ENCODE measurements at regions not wholly inside any gene's neighbourhood (a gene's known extent, or its start where the extent isn't known, plus 50 kb on each side); places are given as distances from the start of the nearest gene placed in this dataset.

DNA sequence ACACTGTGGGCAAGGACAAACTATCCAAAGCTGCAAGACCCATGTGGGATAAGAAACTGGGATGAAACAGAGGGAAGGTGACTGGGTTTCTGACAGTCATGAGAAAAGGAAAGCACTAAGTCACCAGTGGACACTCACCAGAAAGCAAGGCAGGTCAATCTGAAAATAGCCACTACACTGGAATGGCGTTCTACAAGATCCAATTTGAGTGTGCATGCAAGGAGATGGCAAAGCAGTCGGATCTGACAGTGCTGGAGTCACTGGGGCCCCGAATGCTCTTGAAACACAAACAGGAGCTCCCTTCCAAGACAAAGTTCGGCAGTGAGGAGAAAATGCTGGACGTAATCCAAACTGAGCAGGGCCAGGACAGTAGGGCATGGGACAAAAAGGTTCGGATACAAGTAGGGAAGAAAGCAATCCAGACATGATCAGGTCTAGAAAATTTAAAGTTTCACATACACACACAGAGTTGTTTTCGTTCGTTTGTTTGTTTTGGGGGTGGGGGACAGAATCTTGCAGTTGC lies 95.5 kb downstream of the EOMES start:
- Histone ChIP-seq H3K27ac (ENCODE audit: low read length) (peak overlapping the region; percentile 97), H3K9me3 (ENCODE audit: control insufficient read depth, insufficient read depth, low read depth, low read length) (no peaks in the 10 kb centered on the region; the same call in 1 of the 2 replicates), H3K4me3 (ENCODE audit: low read depth in 2 of 2, low read length in 2 of 2) (peak overlapping the region; percentile 5 to 32; a peak in 3 of 4 replicates), H3K27me3 (ENCODE audit: control insufficient read depth, insufficient read depth, low read length) (no peaks in the 10 kb centered on the region), H3K4me1 (ENCODE audit: control insufficient read depth, insufficient read depth, low read length) (peaks cover 54% of the 10 kb centered on the region), H3K36me3 (ENCODE audit: control insufficient read depth, insufficient read depth, low read length) (no peaks in the 10 kb centered on the region)
- TF ChIP-seq TCF7L2 (IDR thresholded peaks at IDR 0.05; ENCODE audit: low read depth, low read length) (no peak; the same call in 1 of the 2 replicates), POLR2AphosphoS5 (IDR thresholded peaks at IDR 0.05; ENCODE audit: low read depth, low read length) (no peak), SIN3A (IDR thresholded peaks at IDR 0.05; ENCODE audit: borderline replicate concordance, insufficient read depth, low read depth, low read length) (no peak)
- TF ChIP-seq, protein P1, sequence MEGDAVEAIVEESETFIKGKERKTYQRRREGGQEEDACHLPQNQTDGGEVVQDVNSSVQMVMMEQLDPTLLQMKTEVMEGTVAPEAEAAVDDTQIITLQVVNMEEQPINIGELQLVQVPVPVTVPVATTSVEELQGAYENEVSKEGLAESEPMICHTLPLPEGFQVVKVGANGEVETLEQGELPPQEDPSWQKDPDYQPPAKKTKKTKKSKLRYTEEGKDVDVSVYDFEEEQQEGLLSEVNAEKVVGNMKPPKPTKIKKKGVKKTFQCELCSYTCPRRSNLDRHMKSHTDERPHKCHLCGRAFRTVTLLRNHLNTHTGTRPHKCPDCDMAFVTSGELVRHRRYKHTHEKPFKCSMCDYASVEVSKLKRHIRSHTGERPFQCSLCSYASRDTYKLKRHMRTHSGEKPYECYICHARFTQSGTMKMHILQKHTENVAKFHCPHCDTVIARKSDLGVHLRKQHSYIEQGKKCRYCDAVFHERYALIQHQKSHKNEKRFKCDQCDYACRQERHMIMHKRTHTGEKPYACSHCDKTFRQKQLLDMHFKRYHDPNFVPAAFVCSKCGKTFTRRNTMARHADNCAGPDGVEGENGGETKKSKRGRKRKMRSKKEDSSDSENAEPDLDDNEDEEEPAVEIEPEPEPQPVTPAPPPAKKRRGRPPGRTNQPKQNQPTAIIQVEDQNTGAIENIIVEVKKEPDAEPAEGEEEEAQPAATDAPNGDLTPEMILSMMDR (IDR thresholded peaks at IDR 0.05), result no peak
- TF ChIP-seq, protein P2, sequence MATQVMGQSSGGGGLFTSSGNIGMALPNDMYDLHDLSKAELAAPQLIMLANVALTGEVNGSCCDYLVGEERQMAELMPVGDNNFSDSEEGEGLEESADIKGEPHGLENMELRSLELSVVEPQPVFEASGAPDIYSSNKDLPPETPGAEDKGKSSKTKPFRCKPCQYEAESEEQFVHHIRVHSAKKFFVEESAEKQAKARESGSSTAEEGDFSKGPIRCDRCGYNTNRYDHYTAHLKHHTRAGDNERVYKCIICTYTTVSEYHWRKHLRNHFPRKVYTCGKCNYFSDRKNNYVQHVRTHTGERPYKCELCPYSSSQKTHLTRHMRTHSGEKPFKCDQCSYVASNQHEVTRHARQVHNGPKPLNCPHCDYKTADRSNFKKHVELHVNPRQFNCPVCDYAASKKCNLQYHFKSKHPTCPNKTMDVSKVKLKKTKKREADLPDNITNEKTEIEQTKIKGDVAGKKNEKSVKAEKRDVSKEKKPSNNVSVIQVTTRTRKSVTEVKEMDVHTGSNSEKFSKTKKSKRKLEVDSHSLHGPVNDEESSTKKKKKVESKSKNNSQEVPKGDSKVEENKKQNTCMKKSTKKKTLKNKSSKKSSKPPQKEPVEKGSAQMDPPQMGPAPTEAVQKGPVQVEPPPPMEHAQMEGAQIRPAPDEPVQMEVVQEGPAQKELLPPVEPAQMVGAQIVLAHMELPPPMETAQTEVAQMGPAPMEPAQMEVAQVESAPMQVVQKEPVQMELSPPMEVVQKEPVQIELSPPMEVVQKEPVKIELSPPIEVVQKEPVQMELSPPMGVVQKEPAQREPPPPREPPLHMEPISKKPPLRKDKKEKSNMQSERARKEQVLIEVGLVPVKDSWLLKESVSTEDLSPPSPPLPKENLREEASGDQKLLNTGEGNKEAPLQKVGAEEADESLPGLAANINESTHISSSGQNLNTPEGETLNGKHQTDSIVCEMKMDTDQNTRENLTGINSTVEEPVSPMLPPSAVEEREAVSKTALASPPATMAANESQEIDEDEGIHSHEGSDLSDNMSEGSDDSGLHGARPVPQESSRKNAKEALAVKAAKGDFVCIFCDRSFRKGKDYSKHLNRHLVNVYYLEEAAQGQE (IDR thresholded peaks at IDR 0.05; ENCODE audit: insufficient read depth in 1 of 2, low read depth in 2 of 2, low read length in 1 of 2), result no peak
- DNase-seq (ENCODE audit: low read depth, low spot score) (no peak), ATAC-seq (peak; percentile 71)
- ChIA-PET CTCF (no interaction called here), POLR2A (interaction anchor here (0.6 kb wide), 1 partner anchor 140 kb away, joined by 3 read pairs; no protein-coding TSS in a partner anchor)
- intact Hi-C loops (cut with micrococcal nuclease; ENCODE audit: unreplicated experiment) (no loop called here), in situ Hi-C loops (cut with HindIII; ENCODE audit: low pct_unique_long_range_greater_than_20kb, low sequenced_read_pairs) (no loop called here)
- BruUV-seq (replicated peaks), result no TSS peak

DNA sequence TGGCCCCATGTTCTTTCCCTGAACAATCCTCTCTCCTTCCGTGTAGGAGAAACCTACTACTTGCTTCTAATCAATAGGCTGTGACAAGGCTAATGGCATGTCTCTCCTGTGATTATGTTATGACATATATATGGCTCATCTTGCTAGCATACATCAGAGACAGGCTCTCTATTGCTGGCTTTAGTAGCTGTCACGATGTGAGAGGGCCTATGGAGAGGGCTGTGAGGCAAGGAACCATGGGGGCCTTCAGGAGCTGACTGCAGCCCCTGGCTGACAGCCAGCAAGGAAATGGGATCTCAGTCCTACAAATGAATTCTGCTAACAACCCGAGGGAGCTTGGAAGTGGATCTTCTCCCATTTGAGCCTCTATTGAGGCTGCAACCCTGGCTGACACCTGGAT lies 96.3 kb downstream of the EOMES start:
- Histone ChIP-seq H3K4me1 (ENCODE audit: control insufficient read depth, insufficient read depth, low read length) (peaks cover 48% of the 10 kb centered on the region), H3K27me3 (ENCODE audit: control insufficient read depth, insufficient read depth, low read length) (no peaks in the 10 kb centered on the region), H3K9me3 (ENCODE audit: control insufficient read depth, insufficient read depth, low read depth, low read length) (no peaks in the 10 kb centered on the region; the same call in 1 of the 2 replicates), H3K4me3 (ENCODE audit: low read depth in 2 of 2, low read length in 2 of 2) (no peak overlapping the region), H3K27ac (ENCODE audit: low read length) (peak overlapping the region; percentile 97), H3K36me3 (ENCODE audit: control insufficient read depth, insufficient read depth, low read length) (no peaks in the 10 kb centered on the region)
- peak; percentile 9; the same call in 1 of the 2 replicates for ATAC-seq
- in situ Hi-C loops (cut with HindIII; ENCODE audit: low pct_unique_long_range_greater_than_20kb, low sequenced_read_pairs), result no loop called here
- no peak for DNase-seq (ENCODE audit: low read depth, low spot score)
- TF ChIP-seq, protein P1 (IDR thresholded peaks at IDR 0.05), result no peak
- TF ChIP-seq TCF7L2 (IDR thresholded peaks at IDR 0.05; ENCODE audit: low read depth, low read length) (no peak), POLR2AphosphoS5 (IDR thresholded peaks at IDR 0.05; ENCODE audit: low read depth, low read length) (no peak), SIN3A (IDR thresholded peaks at IDR 0.05; ENCODE audit: borderline replicate concordance, insufficient read depth, low read depth, low read length) (no peak)
- TF ChIP-seq, protein P2 (IDR thresholded peaks at IDR 0.05; ENCODE audit: insufficient read depth in 1 of 2, low read depth in 2 of 2, low read length in 1 of 2), result no peak
- CTCF ChIA-PET, result no interaction called here
- POLR2A ChIA-PET, result no interaction called here
- intact Hi-C loops (cut with micrococcal nuclease; ENCODE audit: unreplicated experiment), result no loop called here
- no TSS peak for BruUV-seq (replicated peaks)

Data from Panc1 (cell line).